ENCODE measurements at regions not wholly inside any gene's neighbourhood (a gene's known extent, or its start where the extent isn't known, plus 50 kb on each side); places are given as distances from the start of the nearest gene placed in this dataset.

- no peak for DNase-seq (ENCODE audit: low read depth)
- no peak overlapping the region for H3K4me3 ChIP-seq (ENCODE audit: low read depth, low read length)
- no peak for TF ChIP-seq CTCF (IDR thresholded peaks at IDR 0.05; ENCODE audit: insufficient read depth, low read depth, low read length, missing control alignments)
Measured at GRCh38 chr4:16438986-16439385, 212.7 kb upstream of the TAPT1 start.

- H3K4me3 ChIP-seq (ENCODE audit: low read depth, low read length): no peak overlapping the region
- DNase-seq (ENCODE audit: low read depth): no peak
- no peak for TF ChIP-seq CTCF (IDR thresholded peaks at IDR 0.05; ENCODE audit: insufficient read depth, low read depth, low read length, missing control alignments)
Measured at GRCh38 chr4:16437836-16438235, 211.6 kb upstream of the TAPT1 start.

- DNase-seq (ENCODE audit: low read depth): no peak
- H3K4me3 ChIP-seq (ENCODE audit: low read depth, low read length): no peak overlapping the region
- no peak for TF ChIP-seq CTCF (IDR thresholded peaks at IDR 0.05; ENCODE audit: insufficient read depth, low read depth, low read length, missing control alignments)
Measured at GRCh38 chr4:16431866-16432265, 205.6 kb upstream of the TAPT1 start.

- TF ChIP-seq CTCF (IDR thresholded peaks at IDR 0.05; ENCODE audit: insufficient read depth, low read depth, low read length, missing control alignments): no peak
- no peak for DNase-seq (ENCODE audit: low read depth)
- H3K4me3 ChIP-seq (ENCODE audit: low read depth, low read length): no peak overlapping the region
Measured at GRCh38 chr4:16418814-16419213, 192.5 kb upstream of the TAPT1 start.

- DNase-seq (ENCODE audit: low read depth): no peak
- TF ChIP-seq CTCF (IDR thresholded peaks at IDR 0.05; ENCODE audit: insufficient read depth, low read depth, low read length, missing control alignments): no peak
- no peak overlapping the region for H3K4me3 ChIP-seq (ENCODE audit: low read depth, low read length)
Measured at GRCh38 chr4:16417198-16417597, 190.9 kb upstream of the TAPT1 start.

GRCh38 chr4:16416601-16417000 lies 190.3 kb upstream of the TAPT1 start:
- no peak for DNase-seq (ENCODE audit: low read depth)
- TF ChIP-seq CTCF (IDR thresholded peaks at IDR 0.05; ENCODE audit: insufficient read depth, low read depth, low read length, missing control alignments): no peak
- H3K4me3 ChIP-seq (ENCODE audit: low read depth, low read length): no peak overlapping the region

GRCh38 chr4:16415751-16416150 lies 189.5 kb upstream of the TAPT1 start:
- DNase-seq (ENCODE audit: low read depth): no peak
- TF ChIP-seq CTCF (IDR thresholded peaks at IDR 0.05; ENCODE audit: insufficient read depth, low read depth, low read length, missing control alignments): no peak
- H3K4me3 ChIP-seq (ENCODE audit: low read depth, low read length): no peak overlapping the region

Measured in GM12865 (cell line).